ENCODE measurements at regions not wholly inside any gene's neighbourhood (a gene's known extent, or its start where the extent isn't known, plus 50 kb on each side); places are given as distances from the start of the nearest gene placed in this dataset.

- no peaks in the 10 kb centered on the region for H3K4me1 ChIP-seq
- no peak for TF ChIP-seq CTCF (IDR thresholded peaks at IDR 0.05; ENCODE audit: borderline replicate concordance)
- intact Hi-C loops (cut with micrococcal nuclease): no loop called here
- no peak overlapping the region for H3K27ac ChIP-seq (replicated peaks)
- DNase-seq: no peak
- no peaks in the 10 kb centered on the region for H3K27me3 ChIP-seq (ENCODE audit: low read depth)
- H3K36me3 ChIP-seq: no peaks in the 10 kb centered on the region
- H3K4me3 ChIP-seq: no peak overlapping the region
- no peaks in the 10 kb centered on the region for H3K9me3 ChIP-seq (replicated peaks)
Measured at GRCh38 chr12:78787576-78787975, 77.0 kb upstream of the SYT1 start.

GRCh38 chr12:78790148-78790547 lies 74.4 kb upstream of the SYT1 start:
- H3K4me3 ChIP-seq: no peak overlapping the region
- no peaks in the 10 kb centered on the region for H3K36me3 ChIP-seq
- TF ChIP-seq CTCF (IDR thresholded peaks at IDR 0.05; ENCODE audit: borderline replicate concordance): no peak
- intact Hi-C loops (cut with micrococcal nuclease): no loop called here
- H3K27ac ChIP-seq (replicated peaks): no peak overlapping the region
- H3K4me1 ChIP-seq: no peaks in the 10 kb centered on the region
- peaks cover 9% of the 10 kb centered on the region for H3K9me3 ChIP-seq (replicated peaks)
- H3K27me3 ChIP-seq (ENCODE audit: low read depth): no peaks in the 10 kb centered on the region
- DNase-seq: no peak

- Histone ChIP-seq H3K4me1 (no peaks in the 10 kb centered on the region), H3K4me3 (no peak overlapping the region), H3K36me3 (no peaks in the 10 kb centered on the region), H3K9me3 (replicated peaks) (peaks cover 28% of the 10 kb centered on the region), H3K27ac (replicated peaks) (no peak overlapping the region), H3K27me3 (ENCODE audit: low read depth) (no peaks in the 10 kb centered on the region)
- no peak for TF ChIP-seq CTCF (IDR thresholded peaks at IDR 0.05; ENCODE audit: borderline replicate concordance)
- intact Hi-C loops (cut with micrococcal nuclease): no loop called here
- DNase-seq: no peak
Measured at GRCh38 chr12:78792052-78792698, 72.4 kb upstream of the SYT1 start.

- TF ChIP-seq CTCF (IDR thresholded peaks at IDR 0.05; ENCODE audit: borderline replicate concordance): no peak
- no peak for DNase-seq
- Histone ChIP-seq H3K4me3 (no peak overlapping the region), H3K36me3 (no peaks in the 10 kb centered on the region), H3K4me1 (no peaks in the 10 kb centered on the region), H3K9me3 (replicated peaks) (peaks cover 28% of the 10 kb centered on the region), H3K27ac (replicated peaks) (no peak overlapping the region), H3K27me3 (ENCODE audit: low read depth) (no peaks in the 10 kb centered on the region)
- intact Hi-C loops (cut with micrococcal nuclease): no loop called here
Measured at GRCh38 chr12:78793491-78793890, 71.1 kb upstream of the SYT1 start.

- Histone ChIP-seq H3K27me3 (ENCODE audit: low read depth) (no peaks in the 10 kb centered on the region), H3K4me3 (no peak overlapping the region), H3K36me3 (no peaks in the 10 kb centered on the region), H3K4me1 (no peaks in the 10 kb centered on the region), H3K9me3 (replicated peaks) (peaks cover 28% of the 10 kb centered on the region), H3K27ac (replicated peaks) (no peak overlapping the region)
- intact Hi-C loops (cut with micrococcal nuclease): no loop called here
- TF ChIP-seq CTCF (IDR thresholded peaks at IDR 0.05; ENCODE audit: borderline replicate concordance): no peak
- DNase-seq: no peak
Measured at GRCh38 chr12:78793982-78794381, 70.6 kb upstream of the SYT1 start.
